Adrenal gland (tissue), 5 donors: ENCODE measurements at regions not wholly inside any gene's neighbourhood (a gene's known extent, or its start where the extent isn't known, plus 50 kb on each side); places are given as distances from the start of the nearest gene placed in this dataset.

Experiments used
- CTCF ChIP-seq, 6 experiments: fragments of 450-650 bp in 4 of 6; fragments of 200-600 bp in 2 of 6; sonication (generic) in 1 of 6; IDR thresholded peaks; 1 replicate in 5 of 6; 2 replicates in 1 of 6; pipeline versions ENCODE4 v1.5.1 to v1.8.0; 2016 to 2021; ENCODE audit warnings: antibody characterized with exemption in 6 of 6, mild to moderate bottlenecking in 2 of 6, moderate library complexity in 1 of 6
- POLR2A ChIP-seq, 2 donors: fragments of 450-650 bp; IDR thresholded peaks; one replicate each; pipeline ENCODE4 v1.6.1; 2017; ENCODE audit warnings: antibody characterized with exemption in 2 of 2, mild to moderate bottlenecking in 2 of 2, moderate library complexity in 1 of 2
- donor health status: DM: no; HTN: no; CAD: no.

GRCh38 chr13:74657765-74658164 lies 523.6 kb upstream of the KLF12 start:
- TF ChIP-seq CTCF (IDR thresholded peaks at IDR 0.05) (no peak), POLR2A (IDR thresholded peaks at IDR 0.05) (no peak)
